K562 (cell line): ENCODE measurements at regions not wholly inside any gene's neighbourhood (a gene's known extent, or its start where the extent isn't known, plus 50 kb on each side); places are given as distances from the start of the nearest gene placed in this dataset.

Experiments used
- ATAC-seq: fragments of 200-7000 bp; cut with Tn5 transposase; 3 replicates; pipeline ENCODE4 v1.9.1; 2020; ENCODE audit warnings: moderate library complexity
- BruUV-seq: library from RNA; stranded (reverse); fragments of 400-500 nt; replicated peaks from 2 replicates; lab custom pipeline; 2021; lab: Mats Ljungman, UMichigan
- CTCF ChIA-PET: fragments of 300-600 bp; formaldehyde crosslinking; extraction: SDS; loops from one replicate; lab custom pipeline; 2021; ENCODE audit warnings: low intra/inter-chr PET ratio; lab: Yijun Ruan, JAX
- POLR2A ChIA-PET: fragments of 300-600, 350-650 bp; sonication (Branson Sonifier 250); formaldehyde crosslinking; extraction: SDS; loops from one replicate; lab custom pipeline; 2021; ENCODE audit warnings: antibody characterized with exemption, inconsistent platforms; lab: Yijun Ruan, JAX
- DNase-seq, 4 experiments: peaks; one replicate each; pipeline versions ENCODE4 v3.0.0 to v3.0.0-alpha.2; 2011 to 2018; ENCODE audit warnings: low spot score in 3 of 4, mixed read lengths in 3 of 4; ENCODE audit errors: extremely low read depth in 1 of 4
- FAIRE-seq: peaks from 2 replicates; lab custom pipeline; 2011; peaks lifted over from hg19 to GRCh38; lab: Jason Lieb, UNC
- H2AFZ ChIP-seq: 2 replicates; pipeline ENCODE4 v1.6.0; 2011; ENCODE audit warnings: low read depth, low read length, control low read depth, inconsistent platforms
- H3K27ac ChIP-seq: fragments of 200-600 bp; 3 replicates; pipeline ENCODE4 v1.8.0; 2011; ENCODE audit warnings: low read depth, mild to moderate bottlenecking, control low read depth, inconsistent platforms, low read length, moderate library complexity, mixed read lengths; ENCODE audit errors: extremely low read depth
- H3K27me3 ChIP-seq, 2 experiments: fragments of 300-600 bp in 1 of 2; 2 replicates in 1 of 2; 3 replicates in 1 of 2; pipeline versions ENCODE4 v1.6.0 to v1.8.0; 2011; ENCODE audit warnings: inconsistent platforms in 2 of 2, low read length in 2 of 2, mild to moderate bottlenecking in 1 of 2, mixed read lengths in 1 of 2, moderate library complexity in 1 of 2; ENCODE audit not compliant: control insufficient read depth in 2 of 2, insufficient read depth in 2 of 2
- H3K36me3 ChIP-seq: fragments of 300-600 bp; 3 replicates; pipeline ENCODE4 v1.8.0; 2011; ENCODE audit warnings: mild to moderate bottlenecking, low read length, inconsistent platforms; ENCODE audit not compliant: control insufficient read depth, insufficient read depth
- H3K4me1 ChIP-seq, 2 experiments: fragments of 200-600 bp in 1 of 2; replicated peaks in 1 of 2; 2 replicates in 1 of 2; 3 replicates in 1 of 2; pipeline versions ENCODE4 v1.5.1 to v1.8.0; 2011; ENCODE audit warnings: inconsistent platforms in 2 of 2, low read length in 2 of 2, mild to moderate bottlenecking in 1 of 2, mixed read lengths in 1 of 2, moderate library complexity in 1 of 2; ENCODE audit not compliant: control insufficient read depth in 2 of 2, insufficient read depth in 2 of 2
- H3K4me2 ChIP-seq: 2 replicates; pipeline ENCODE4 v1.6.1; 2011; ENCODE audit warnings: low read length, control low read depth, inconsistent platforms, mixed read lengths; ENCODE audit not compliant: insufficient read depth
- H3K4me3 ChIP-seq: fragments of 200-600 bp; sonication (generic), shearing (Covaris generic); 2 replicates; pipeline ENCODE4 v1.5.1; 2016; ENCODE audit warnings: control low read depth, inconsistent platforms
- H3K79me2 ChIP-seq: fragments of 200-600 bp; 3 replicates; pipeline ENCODE4 v1.8.0; 2011; ENCODE audit warnings: low read length, inconsistent platforms; ENCODE audit not compliant: control insufficient read depth, insufficient read depth
- H3K9ac ChIP-seq, 2 experiments: 2 replicates each; pipeline versions ENCODE4 v1.6.0 to v1.6.1; 2011; ENCODE audit warnings: low read depth in 2 of 2, low read length in 2 of 2, control low read depth in 1 of 2, inconsistent platforms in 1 of 2, mild to moderate bottlenecking in 1 of 2, mixed read lengths in 1 of 2; ENCODE audit not compliant: insufficient read depth in 1 of 2
- H3K9me1 ChIP-seq: one replicate; pipeline ENCODE4 v1.6.0; 2011; ENCODE audit warnings: inconsistent platforms, mild to moderate bottlenecking, low read length, moderate library complexity; ENCODE audit not compliant: control insufficient read depth, insufficient read depth
- H3K9me3 ChIP-seq: replicated peaks from 2 replicates; pipeline ENCODE4 v1.5.1; 2011; ENCODE audit warnings: low read depth, low read length, inconsistent platforms; ENCODE audit not compliant: control insufficient read depth, insufficient read depth
- H4K20me1 ChIP-seq: replicated peaks from 2 replicates; pipeline ENCODE4 v1.6.1; 2011; ENCODE audit warnings: low read length, inconsistent platforms, mixed read lengths; ENCODE audit not compliant: control insufficient read depth, insufficient read depth
- ATF1 ChIP-seq, 2 experiments: fragments of 450-650 bp in 1 of 2; IDR thresholded peaks; 2 replicates each; pipeline ENCODE4 v1.6.1; 2016; ENCODE audit warnings: missing compliant biosample characterization in 1 of 2, missing genetic modification characterization in 1 of 2
- CSDE1 ChIP-seq, 2 experiments: fragments of 450-650 bp; IDR thresholded peaks; 2 replicates each; pipeline ENCODE4 v1.6.1; 2016; ENCODE audit warnings: mild to moderate bottlenecking in 1 of 2
- FOXJ3 ChIP-seq: sonication (generic); formaldehyde crosslinking; IDR thresholded peaks from 2 replicates; pipeline ENCODE4 v1.4.0; 2020; ENCODE audit warnings: mild to moderate bottlenecking, missing genetic modification reagents
- JUND ChIP-seq, 2 experiments: IDR thresholded peaks; 2 replicates in 1 of 2; 3 replicates in 1 of 2; pipeline ENCODE4 v1.6.1; 2011; ENCODE audit warnings: borderline replicate concordance in 2 of 2, low read depth in 2 of 2, low read length in 2 of 2, improper control_type of control experiment in 1 of 2, missing biosample characterization in 1 of 2, missing genetic modification characterization in 1 of 2, missing genetic modification reagents in 1 of 2
- KAT7 ChIP-seq: sonication (generic); formaldehyde crosslinking; IDR thresholded peaks from 2 replicates; pipeline ENCODE4 v1.8.0; 2022; ENCODE audit warnings: missing genetic modification reagents, mild to moderate bottlenecking, borderline replicate concordance
- MAFK ChIP-seq: IDR thresholded peaks from 2 replicates; pipeline ENCODE4 v1.6.1; 2011; ENCODE audit warnings: low read length, improper control_type of control experiment
- NCOA2 ChIP-seq, 2 experiments: fragments of 450-650 bp; IDR thresholded peaks; 2 replicates each; pipeline ENCODE4 v1.6.1; 2018; ENCODE audit warnings: mild to moderate bottlenecking in 2 of 2, moderate library complexity in 1 of 2; ENCODE audit not compliant: partially characterized antibody in 2 of 2
- PPARD ChIP-seq: fragments of 250-450 bp; sonication (Bioruptor Pico); IDR thresholded peaks from 2 replicates; pipeline ENCODE4 v1.8.0; 2022; ENCODE audit warnings: inconsistent platforms, mild to moderate bottlenecking, moderate library complexity
- RREB1 ChIP-seq: fragments of 250-450 bp; sonication (Bioruptor Pico); IDR thresholded peaks from 2 replicates; pipeline ENCODE4 v1.4.0; 2020
- SPI1 ChIP-seq: IDR thresholded peaks from 2 replicates; pipeline ENCODE4 v1.6.1; 2011; ENCODE audit warnings: low read depth, low read length, control low read depth, borderline replicate concordance
- TFAM ChIP-seq: fragments of 250-450 bp; sonication (Bioruptor Pico); conservative IDR thresholded peaks from 2 replicates; pipeline ENCODE4 v1.5.0; 2021; ENCODE audit warnings: mild to moderate bottlenecking, moderate library complexity
- ZC3H8 ChIP-seq: fragments of 450-650 bp; IDR thresholded peaks from 2 replicates; pipeline ENCODE4 v1.6.1; 2017
- WGBS: fragments of 100-300 bp; shearing (Covaris generic); methylation state at CpG from one replicate; pipeline ENCODE4 v1.1.6; 2016; ENCODE audit warnings: low coverage, mixed read lengths; ENCODE audit not compliant: insufficient coverage; ENCODE audit errors: missing lambda C conversion rate; 5-methylcytosine and 5-hydroxymethylcytosine counted together
- in situ Hi-C: fragments of 300-500 bp; cut with MboI; formaldehyde crosslinking; loops from 4 replicates; pipeline ENCODE4 v1.15.0; 2018; ENCODE audit warnings: inconsistent platforms, mixed read lengths
- intact Hi-C: fragments of 100-400 bp; cut with micrococcal nuclease; formaldehyde crosslinking; loops from 2 replicates; pipeline ENCODE4 v1.14.2; 2022
- TF ChIP-seq, protein P1 (sequence below), 2 experiments: fragments of 450-650 bp in 1 of 2; IDR thresholded peaks; 2 replicates each; pipeline ENCODE4 v1.6.1; 2011 to 2017; ENCODE audit warnings: low read depth in 2 of 2, antibody characterized with exemption in 1 of 2, borderline replicate concordance in 1 of 2, low read length in 1 of 2, mild to moderate bottlenecking in 1 of 2, mixed read lengths in 1 of 2; ENCODE audit not compliant: control insufficient read depth in 1 of 2

DNA sequence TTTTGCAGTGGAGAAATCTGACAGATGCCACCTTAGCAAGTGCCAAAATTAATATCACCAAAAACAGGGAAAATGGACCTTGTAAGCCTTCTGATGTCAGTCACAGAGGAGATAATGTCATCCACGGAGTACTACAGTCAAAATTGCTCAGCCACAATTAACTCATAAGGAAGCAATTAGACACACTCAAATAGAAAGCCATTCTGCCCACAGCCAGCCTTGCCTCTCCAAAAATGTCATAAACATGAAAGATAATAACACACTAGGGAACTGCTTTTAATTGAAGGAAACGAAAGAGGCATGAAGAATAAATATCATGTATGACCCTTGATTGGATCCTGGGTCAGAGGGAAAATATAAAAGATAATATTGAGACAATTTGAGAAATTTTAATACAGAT is 505.6 kb upstream of the API5 start (continued):
- no peak for TF ChIP-seq FOXJ3 (CRISPR knock-in tag)
- TF ChIP-seq SPI1 = no peak

DNA sequence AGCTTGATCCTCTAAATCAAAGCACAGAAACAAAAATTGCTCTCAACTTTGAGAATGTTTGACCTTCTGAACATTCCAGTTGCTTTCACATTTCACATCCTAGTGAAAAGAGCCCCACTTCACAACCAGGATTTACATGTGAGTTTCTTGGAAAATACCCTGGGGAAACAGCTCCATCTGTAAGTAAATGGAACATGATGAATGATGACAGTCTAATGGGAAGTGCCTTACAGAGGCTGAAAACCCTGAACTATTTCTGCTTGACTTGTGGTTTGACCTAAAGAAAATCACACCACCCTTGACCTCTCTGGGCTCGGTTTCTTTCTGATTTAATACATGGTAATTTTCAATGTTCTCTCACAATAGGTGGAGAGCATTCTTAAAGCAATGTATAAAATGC is 499.4 kb upstream of the API5 start:
- H3K27me3 ChIP-seq = no peaks in the 10 kb centered on the region
- H3K36me3 ChIP-seq = no peaks in the 10 kb centered on the region
- DNase-seq (no peak), FAIRE-seq (no peak), ATAC-seq (no peak)
- no peaks in the 10 kb centered on the region for H3K9me3 ChIP-seq
- ChIA-PET CTCF (no interaction called here), POLR2A (no interaction called here)
- H3K4me3 ChIP-seq = no peak overlapping the region
- H3K4me1 ChIP-seq = no peaks in the 10 kb centered on the region
- in situ Hi-C loops (no loop called here), intact Hi-C loops (no loop called here)
- no peak overlapping the region for H3K27ac ChIP-seq
- no peak overlapping the region for H3K4me2 ChIP-seq
- WGBS = 0% methylated on average over 1 of the region's 1 CpG
- no peaks in the 10 kb centered on the region for H4K20me1 ChIP-seq
- H3K9me1 ChIP-seq = no peaks in the 10 kb centered on the region
- H2AFZ ChIP-seq = no peak overlapping the region
- H3K79me2 ChIP-seq = no peaks in the 10 kb centered on the region
- BruUV-seq = no TSS peak
- no peak overlapping the region for H3K9ac ChIP-seq
- TF ChIP-seq KAT7 (CRISPR knock-in tag) = no peak
- TF ChIP-seq JUND (IDR thresholded peaks at IDR 0.05; ENCODE audit: borderline replicate concordance, low read depth, low read length) = no peak
- TF ChIP-seq JUND (tag; IDR thresholded peaks at IDR 0.05; ENCODE audit: borderline replicate concordance, low read depth, low read length) = no peak
- TF ChIP-seq RREB1 (CRISPR knock-in tag) = no peak
- no peak for TF ChIP-seq NCOA2 (IDR thresholded peaks at IDR 0.05; ENCODE audit: partially characterized antibody in 2 of 2)
- TF ChIP-seq ZC3H8 = no peak
- no peak for TF ChIP-seq MAFK
- no peak for TF ChIP-seq CSDE1 (IDR thresholded peaks at IDR 0.05)
- TF ChIP-seq, protein P1, sequence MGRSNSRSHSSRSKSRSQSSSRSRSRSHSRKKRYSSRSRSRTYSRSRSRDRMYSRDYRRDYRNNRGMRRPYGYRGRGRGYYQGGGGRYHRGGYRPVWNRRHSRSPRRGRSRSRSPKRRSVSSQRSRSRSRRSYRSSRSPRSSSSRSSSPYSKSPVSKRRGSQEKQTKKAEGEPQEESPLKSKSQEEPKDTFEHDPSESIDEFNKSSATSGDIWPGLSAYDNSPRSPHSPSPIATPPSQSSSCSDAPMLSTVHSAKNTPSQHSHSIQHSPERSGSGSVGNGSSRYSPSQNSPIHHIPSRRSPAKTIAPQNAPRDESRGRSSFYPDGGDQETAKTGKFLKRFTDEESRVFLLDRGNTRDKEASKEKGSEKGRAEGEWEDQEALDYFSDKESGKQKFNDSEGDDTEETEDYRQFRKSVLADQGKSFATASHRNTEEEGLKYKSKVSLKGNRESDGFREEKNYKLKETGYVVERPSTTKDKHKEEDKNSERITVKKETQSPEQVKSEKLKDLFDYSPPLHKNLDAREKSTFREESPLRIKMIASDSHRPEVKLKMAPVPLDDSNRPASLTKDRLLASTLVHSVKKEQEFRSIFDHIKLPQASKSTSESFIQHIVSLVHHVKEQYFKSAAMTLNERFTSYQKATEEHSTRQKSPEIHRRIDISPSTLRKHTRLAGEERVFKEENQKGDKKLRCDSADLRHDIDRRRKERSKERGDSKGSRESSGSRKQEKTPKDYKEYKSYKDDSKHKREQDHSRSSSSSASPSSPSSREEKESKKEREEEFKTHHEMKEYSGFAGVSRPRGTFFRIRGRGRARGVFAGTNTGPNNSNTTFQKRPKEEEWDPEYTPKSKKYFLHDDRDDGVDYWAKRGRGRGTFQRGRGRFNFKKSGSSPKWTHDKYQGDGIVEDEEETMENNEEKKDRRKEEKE (IDR thresholded peaks at IDR 0.05; ENCODE audit: borderline replicate concordance in 1 of 2, control insufficient read depth in 1 of 2, low read depth in 2 of 2, low read length in 1 of 2) = no peak
- TF ChIP-seq ATF1 (CRISPR knock-in tag; IDR thresholded peaks at IDR 0.05) = no peak
- no peak for TF ChIP-seq ATF1 (tag; IDR thresholded peaks at IDR 0.05)
- no peak for TF ChIP-seq PPARD
- no peak for TF ChIP-seq TFAM (CRISPR knock-in tag)
